LNCAP (cell line): ENCODE measurements at regions not wholly inside any gene's neighbourhood (a gene's known extent, or its start where the extent isn't known, plus 50 kb on each side); places are given as distances from the start of the nearest gene placed in this dataset.

Experiments
- TF ChIP-seq, protein P1 (sequence below): fragments of 450-650 bp; IDR thresholded peaks from 2 replicates; pipeline ENCODE4 v1.5.1; 2017; ENCODE audit warnings: mild to moderate bottlenecking

DNA sequence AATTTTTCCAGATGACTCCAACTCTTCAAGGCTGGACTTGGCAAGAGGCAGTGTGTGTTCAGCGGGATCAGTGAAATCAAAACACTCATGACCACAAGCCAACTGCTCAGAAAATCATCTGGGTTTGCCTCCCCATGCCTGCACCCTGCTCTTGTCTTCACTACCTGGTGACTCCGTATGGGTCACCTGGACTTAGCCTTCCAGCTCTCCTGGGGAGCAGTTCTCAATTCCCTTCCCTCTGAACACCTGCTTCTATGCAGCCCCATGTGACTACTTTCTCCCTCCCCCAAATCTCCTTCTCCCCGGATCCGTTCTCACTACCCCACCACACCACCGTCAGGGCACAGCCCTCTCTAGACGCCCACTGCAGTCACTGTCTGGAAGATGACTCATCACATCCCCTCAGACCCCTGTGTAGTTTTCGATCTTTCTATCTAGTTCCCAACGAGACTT lies 130.2 kb upstream of the ID2 start:
- TF ChIP-seq, protein P1, sequence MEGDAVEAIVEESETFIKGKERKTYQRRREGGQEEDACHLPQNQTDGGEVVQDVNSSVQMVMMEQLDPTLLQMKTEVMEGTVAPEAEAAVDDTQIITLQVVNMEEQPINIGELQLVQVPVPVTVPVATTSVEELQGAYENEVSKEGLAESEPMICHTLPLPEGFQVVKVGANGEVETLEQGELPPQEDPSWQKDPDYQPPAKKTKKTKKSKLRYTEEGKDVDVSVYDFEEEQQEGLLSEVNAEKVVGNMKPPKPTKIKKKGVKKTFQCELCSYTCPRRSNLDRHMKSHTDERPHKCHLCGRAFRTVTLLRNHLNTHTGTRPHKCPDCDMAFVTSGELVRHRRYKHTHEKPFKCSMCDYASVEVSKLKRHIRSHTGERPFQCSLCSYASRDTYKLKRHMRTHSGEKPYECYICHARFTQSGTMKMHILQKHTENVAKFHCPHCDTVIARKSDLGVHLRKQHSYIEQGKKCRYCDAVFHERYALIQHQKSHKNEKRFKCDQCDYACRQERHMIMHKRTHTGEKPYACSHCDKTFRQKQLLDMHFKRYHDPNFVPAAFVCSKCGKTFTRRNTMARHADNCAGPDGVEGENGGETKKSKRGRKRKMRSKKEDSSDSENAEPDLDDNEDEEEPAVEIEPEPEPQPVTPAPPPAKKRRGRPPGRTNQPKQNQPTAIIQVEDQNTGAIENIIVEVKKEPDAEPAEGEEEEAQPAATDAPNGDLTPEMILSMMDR, result no peak

DNA sequence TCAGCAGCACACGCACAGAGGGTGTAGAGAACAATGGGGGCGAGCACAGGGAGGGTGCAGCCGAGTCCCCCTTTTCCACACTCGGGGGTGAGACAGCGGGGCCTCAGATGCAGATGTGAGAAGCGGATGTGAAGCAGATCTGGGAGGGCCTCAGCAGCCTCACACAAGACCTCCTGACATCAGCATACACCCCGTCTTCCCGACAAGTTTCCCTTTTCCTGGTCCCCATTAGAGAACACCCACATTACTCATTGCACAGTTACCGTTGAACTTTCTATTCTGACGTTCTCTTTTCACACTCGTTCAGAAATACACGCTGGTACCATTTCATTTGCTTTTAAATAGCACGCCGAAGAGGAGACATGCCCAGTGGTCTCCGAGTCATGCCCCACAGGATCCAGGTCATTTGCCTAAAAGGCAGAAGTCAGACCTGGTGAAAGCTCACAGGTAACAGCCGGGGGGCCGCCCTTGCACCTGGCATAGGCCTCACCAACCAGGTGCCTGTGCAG lies 129.5 kb upstream of the ID2 start:
- TF ChIP-seq, protein P1, result no peak

DNA sequence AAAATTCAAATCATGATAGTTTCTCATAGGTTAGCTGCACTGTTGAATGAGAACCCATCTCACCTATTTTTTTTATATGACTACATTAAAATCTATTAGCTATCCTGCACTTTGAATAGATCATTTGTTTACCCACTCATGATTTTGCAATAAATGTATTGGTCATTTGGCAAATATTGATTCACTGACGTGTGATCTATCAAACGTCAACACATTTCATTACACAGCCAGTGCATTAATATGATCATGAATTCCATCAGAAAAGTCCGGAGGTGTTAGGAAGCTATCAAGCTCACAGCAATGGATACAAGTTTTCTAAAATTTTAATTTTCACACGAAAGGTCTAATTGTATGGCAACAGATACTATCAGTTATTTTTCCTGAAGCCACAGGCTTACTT lies 128.2 kb upstream of the ID2 start:
- TF ChIP-seq, protein P1, result no peak

DNA sequence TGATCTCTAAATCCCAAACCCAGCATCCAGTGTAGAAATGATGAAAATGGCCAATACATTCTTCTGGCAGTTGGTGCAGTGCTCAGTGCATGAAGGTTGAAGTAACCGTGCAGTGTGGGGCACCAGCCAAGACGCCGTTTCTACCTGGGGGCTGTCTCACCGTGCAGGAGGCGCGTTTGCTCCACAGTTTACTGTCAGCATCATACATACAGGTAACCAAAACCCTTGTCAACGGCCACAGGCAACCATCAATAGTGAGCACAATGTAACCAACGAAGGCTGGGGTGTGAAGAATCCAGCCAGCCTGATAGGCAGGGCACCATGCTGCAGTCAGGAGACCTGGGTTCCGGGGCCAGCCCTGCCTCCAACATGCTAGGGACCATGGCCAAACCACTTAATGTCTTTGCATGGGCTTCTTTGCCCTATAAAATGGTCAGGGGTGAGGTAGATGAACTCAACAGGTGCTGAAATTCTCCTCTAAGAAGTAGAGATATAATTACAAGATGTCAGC lies 127.5 kb upstream of the ID2 start:
- TF ChIP-seq, protein P1, result no peak

DNA sequence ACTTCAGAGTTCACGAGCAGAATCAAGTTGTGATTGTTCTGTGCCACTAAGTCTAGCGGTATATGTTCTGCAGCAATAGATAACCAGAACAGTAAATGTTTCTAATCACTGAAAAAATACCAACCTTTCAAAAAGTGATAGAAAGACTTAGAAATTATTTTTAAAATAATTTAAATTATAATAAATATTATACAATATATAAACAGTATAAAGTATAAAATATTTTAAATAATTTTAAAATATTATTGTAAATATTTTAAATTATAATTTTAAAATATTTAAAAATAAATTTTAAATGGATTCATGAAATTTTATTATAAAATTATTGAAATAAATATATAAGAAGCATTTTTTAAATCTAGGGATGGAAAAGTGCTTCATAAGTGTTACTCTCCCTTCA lies 126.3 kb upstream of the ID2 start:
- TF ChIP-seq, protein P1, result no peak

DNA sequence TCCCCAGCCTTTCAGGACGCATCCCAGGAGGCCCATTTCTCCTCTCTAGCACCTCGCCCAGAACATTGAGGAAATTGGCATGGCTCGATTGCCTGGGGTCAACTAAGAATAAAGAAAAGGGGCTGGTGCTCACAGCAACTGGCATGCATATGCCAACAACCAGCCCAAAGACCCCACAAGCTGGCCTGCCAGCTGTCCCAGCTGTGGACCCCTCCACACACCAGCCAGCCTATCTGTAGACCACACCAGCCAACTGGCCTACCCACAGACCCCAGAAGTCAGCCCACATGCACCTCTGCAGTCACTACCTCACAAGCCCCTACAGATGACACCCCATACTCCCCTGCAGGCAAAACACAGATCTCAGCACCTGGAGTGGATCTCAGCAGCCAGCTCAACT lies 123.8 kb upstream of the ID2 start:
- TF ChIP-seq, protein P1, result no peak

DNA sequence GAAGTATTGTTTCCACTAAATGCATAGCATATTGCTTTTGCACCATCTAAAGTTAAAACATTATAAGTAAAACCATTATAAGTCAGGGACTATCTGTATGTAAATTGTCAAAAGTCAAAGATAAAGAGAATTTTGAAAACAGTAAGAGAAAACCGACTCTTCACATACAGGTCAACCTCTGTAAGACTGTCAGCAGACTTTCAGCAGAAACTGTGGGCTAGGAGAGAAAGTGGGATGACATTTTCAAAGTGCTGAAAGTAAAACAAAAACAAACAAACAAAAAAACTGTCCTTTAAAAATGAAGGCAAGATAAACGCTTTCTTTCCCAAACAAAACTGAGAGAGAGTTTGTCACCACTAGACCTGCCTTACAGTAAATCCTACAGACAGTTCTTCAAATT lies 122.9 kb upstream of the ID2 start:
- TF ChIP-seq, protein P1, result no peak

DNA sequence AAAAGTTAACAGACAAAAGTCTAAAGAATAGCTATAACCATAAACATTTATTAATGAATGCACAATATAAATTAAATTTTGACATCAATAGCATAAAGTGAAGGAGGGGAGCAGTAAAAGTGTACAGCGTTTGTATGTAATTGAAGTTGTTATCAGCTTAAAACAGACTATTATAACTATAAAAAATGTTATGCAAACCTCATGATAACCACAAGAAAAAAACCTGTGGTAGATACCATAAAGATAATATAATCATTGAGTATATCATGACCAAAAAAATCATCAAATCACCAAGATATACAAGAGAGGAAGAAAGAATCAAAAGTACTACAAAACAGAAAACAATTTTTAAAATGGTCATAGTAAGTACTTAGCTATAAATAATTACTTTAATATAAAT lies 122.1 kb upstream of the ID2 start:
- TF ChIP-seq, protein P1, result no peak
